ENCODE measurements at regions not wholly inside any gene's neighbourhood (a gene's known extent, or its start where the extent isn't known, plus 50 kb on each side); places are given as distances from the start of the nearest gene placed in this dataset.

DNA sequence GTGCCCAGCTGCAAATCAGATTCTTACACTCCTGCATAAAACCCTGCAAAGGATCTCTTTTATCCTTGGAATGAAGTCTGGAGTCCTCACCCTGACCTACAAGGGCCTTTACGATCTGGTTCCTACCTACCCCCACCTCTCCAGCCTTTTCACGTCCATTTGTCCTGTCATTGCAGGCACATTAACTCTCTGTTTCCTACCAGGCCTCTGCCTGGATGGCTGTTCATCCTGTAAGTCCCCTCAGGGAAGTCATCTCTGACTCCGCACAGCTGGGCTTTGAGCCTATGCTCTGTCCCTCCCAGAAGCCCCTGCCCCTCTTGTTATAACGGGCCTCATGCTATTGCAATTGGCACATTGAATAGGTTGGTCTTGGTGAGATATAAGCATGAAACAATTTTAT is 96.8 kb upstream of the USP24 start:
- H3K27ac ChIP-seq, result no peak overlapping the region
- TF ChIP-seq, protein P1, sequence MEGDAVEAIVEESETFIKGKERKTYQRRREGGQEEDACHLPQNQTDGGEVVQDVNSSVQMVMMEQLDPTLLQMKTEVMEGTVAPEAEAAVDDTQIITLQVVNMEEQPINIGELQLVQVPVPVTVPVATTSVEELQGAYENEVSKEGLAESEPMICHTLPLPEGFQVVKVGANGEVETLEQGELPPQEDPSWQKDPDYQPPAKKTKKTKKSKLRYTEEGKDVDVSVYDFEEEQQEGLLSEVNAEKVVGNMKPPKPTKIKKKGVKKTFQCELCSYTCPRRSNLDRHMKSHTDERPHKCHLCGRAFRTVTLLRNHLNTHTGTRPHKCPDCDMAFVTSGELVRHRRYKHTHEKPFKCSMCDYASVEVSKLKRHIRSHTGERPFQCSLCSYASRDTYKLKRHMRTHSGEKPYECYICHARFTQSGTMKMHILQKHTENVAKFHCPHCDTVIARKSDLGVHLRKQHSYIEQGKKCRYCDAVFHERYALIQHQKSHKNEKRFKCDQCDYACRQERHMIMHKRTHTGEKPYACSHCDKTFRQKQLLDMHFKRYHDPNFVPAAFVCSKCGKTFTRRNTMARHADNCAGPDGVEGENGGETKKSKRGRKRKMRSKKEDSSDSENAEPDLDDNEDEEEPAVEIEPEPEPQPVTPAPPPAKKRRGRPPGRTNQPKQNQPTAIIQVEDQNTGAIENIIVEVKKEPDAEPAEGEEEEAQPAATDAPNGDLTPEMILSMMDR (conservative IDR thresholded peaks at IDR 0.05), result no peak

DNA sequence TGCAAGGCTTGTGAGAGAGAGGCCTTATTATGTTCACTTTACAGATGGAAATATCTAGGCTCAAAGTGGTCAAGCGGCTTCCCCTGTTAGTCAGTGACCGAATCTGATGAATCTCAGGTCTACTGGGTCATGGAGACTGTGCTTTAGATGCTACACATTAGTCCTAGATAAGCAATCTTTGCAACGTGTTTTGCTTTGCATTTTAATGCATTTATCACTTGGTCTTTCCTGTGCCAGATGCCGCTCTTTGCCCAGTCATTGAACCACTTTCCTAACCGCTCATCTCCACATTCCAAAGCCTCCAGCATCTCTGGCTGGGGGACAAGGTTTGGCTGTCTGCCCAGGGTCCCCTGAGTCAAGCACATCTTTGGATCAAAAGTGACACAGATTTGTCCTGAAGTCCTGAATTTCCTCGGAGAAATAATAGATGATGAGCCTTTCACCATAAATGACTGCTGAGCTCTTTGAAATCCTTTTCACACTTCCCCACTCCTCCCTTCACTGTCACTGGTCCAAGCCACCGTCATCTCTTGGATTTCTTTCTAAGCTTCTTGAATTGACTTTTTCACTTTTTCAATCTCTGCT is 96.0 kb upstream of the USP24 start:
- no peak overlapping the region for H3K27ac ChIP-seq

DNA sequence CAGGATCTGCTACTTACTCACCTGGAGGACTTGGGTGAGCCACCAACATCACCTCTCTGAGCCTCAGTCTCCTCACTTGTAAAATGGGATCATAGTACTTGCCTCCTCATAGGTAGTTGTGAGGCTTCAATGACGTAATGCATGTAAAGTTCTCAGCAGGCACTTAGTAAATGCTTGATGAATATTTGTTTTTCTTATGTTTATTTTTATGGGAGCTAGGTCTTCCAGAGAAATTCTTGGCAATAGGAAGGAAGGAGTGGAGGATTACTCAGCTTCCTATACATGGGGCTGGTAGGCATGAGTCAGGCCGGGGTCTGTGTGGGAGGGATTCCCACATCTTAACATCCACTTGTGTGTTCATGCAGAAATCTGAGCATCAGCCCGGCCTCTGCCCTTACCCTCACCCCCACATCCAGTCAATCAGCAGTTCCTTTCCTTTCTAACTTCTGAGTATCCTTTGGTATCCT is 95.4 kb upstream of the USP24 start:
- no peak overlapping the region for H3K27ac ChIP-seq
- TF ChIP-seq, protein P1 (conservative IDR thresholded peaks at IDR 0.05), result no peak

More for the DNA sequence above, 96.0 kb upstream of the USP24 start:
- TF ChIP-seq, protein P1 (conservative IDR thresholded peaks at IDR 0.05), result no peak

DNA sequence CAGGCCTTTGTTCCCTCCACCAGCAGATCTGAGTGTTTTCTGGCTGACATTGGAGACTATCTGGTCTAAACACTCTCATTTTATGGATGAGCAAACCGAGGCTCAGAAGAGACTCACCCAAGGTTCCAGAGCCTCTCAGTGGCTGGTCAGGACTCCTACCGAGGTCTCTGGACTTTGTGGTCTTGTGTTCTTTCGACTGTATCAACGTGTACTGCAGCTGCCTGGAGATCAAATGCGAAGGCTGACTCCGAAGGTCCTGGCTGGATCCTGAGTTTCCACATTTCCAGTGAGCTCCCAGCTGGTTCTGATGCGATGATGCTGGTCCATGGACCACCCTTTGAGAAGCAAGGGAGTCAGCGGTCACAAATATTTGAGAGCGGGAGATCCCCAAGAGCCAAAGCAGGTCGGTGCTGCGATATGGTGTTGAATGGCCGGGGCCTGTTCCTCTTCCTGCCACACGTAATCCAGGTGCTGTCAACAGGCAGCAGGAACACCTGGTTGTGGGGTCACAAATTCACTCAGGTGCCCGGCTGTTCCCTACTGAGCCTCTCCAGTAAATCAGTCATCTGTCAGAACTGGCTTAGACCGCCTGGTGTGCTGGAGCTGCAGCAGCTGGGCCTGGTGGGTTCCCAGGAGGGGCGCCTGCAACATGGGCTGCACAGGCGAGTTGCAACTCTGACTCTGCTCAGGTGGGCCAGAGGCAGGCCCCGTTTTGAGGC is 94.8 kb upstream of the USP24 start:
- TF ChIP-seq, protein P1 (conservative IDR thresholded peaks at IDR 0.05), result no peak
- H3K27ac ChIP-seq, result no peak overlapping the region

DNA sequence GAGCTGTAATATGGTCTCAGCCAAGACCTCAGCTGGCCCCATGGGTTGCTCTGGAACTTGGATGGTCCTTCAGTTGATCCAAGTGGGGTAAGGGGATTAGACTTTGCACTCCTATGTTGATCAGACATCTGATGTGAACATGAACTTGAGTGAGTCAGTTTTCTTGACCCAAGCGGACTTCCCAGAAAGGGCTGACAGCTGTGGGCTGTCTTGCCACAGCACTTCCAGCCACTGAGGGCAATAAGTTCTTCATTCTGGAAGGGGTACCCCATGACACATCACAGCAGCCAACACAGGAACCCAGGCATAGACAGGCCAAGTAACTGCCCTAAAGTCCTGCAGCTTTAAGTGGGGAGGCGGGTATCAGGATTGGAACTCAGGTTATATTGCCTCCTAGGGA is 93.9 kb upstream of the USP24 start:
- TF ChIP-seq, protein P1 (conservative IDR thresholded peaks at IDR 0.05), result no peak
- no peak overlapping the region for H3K27ac ChIP-seq

DNA sequence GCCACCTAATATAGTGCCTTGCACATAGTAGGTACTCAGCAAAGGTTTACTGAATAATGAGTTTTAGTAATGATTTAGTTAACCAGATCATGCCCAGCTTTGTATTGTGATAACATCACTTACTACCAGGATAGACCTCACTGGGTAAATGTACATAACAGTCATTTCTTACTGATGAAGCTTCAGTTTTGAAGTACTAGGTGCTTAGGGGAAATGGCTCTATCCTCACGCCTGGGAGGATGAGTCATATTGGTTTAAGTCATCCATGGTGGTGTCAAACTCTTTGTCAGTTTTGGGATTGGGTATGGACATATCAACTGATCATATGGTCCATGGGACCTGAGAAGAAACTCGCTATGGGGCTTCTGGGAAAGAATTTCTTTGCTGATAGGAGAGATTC is 90.6 kb upstream of the USP24 start:
- H3K27ac ChIP-seq, result no peak overlapping the region
- TF ChIP-seq, protein P1 (conservative IDR thresholded peaks at IDR 0.05), result no peak

DNA sequence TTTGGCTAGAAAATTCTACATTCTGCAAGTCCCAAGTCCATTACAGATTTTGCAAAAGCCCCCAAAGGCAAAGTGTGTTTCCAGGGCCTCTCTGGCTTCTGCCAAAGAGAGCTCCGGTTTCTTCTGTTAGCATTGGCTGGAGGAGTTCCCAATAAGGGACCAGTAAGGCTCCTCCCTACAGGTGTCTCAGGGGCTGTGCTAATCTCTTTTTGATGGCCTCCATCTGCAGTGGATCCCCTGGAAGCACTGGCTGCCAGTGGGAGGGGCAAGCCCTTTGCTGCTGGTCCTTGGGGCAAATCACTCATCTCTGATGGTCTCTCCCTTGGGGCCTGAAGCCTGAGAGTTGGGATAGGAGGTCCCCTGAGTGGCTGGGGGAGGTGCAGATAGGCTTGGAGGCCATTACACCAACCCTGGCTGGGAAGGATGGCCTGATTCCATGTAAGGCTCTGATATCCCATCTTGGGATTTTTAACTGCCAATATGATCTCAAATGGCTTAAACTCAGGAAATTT is 89.1 kb upstream of the USP24 start:
- TF ChIP-seq, protein P1 (conservative IDR thresholded peaks at IDR 0.05), result no peak
- H3K27ac ChIP-seq, result no peak overlapping the region

All from VCaP (cell line).